ENCODE measurements at regions not wholly inside any gene's neighbourhood (a gene's known extent, or its start where the extent isn't known, plus 50 kb on each side); places are given as distances from the start of the nearest gene placed in this dataset.

GRCh38 chr6:5846335-5846734, 160.4 kb downstream of the NRN1 start:
- TF ChIP-seq CTCF (IDR thresholded peaks at IDR 0.05) (no peak), ZBTB21 (CRISPR knock-in tag; IDR thresholded peaks at IDR 0.05; ENCODE audit: borderline replicate concordance) (no peak), NFYB (CRISPR knock-in tag; conservative IDR thresholded peaks at IDR 0.05; ENCODE audit: low read depth) (no peak), MLX (CRISPR knock-in tag; IDR thresholded peaks at IDR 0.05) (no peak), ATF2 (CRISPR knock-in tag; IDR thresholded peaks at IDR 0.05; ENCODE audit: borderline replicate concordance, low read depth) (no peak), ZNF512 (CRISPR knock-in tag; IDR thresholded peaks at IDR 0.05; ENCODE audit: borderline replicate concordance) (no peak), SP1 (CRISPR knock-in tag; conservative IDR thresholded peaks at IDR 0.05) (no peak), NR3C1 (CRISPR knock-in tag; conservative IDR thresholded peaks at IDR 0.05; ENCODE audit: low read depth) (no peak), NR2C2 (CRISPR knock-in tag; IDR thresholded peaks at IDR 0.05) (no peak)

Measured in WTC11 (cell line).